Keratinocyte (primary cell): ENCODE measurements at regions not wholly inside any gene's neighbourhood (a gene's known extent, or its start where the extent isn't known, plus 50 kb on each side); places are given as distances from the start of the nearest gene placed in this dataset.

Source experiments
- EZH2 ChIP-seq: IDR thresholded peaks from one replicate; pipeline ENCODE4 v1.6.1; 2012; ENCODE audit warnings: inconsistent platforms, mild to moderate bottlenecking, low read length, moderate library complexity
- TF ChIP-seq, protein P1 (sequence below), 3 experiments: IDR thresholded peaks in 1 of 3; conservative IDR thresholded peaks in 1 of 3; optimal IDR thresholded peaks in 1 of 3; 2 replicates in 2 of 3; 3 replicates in 1 of 3; pipeline versions ENCODE3 to v1.5.1; 2011; ENCODE audit warnings: low read length in 3 of 3, mild to moderate bottlenecking in 3 of 3, moderate library complexity in 2 of 3, control low read depth in 1 of 3, inconsistent platforms in 1 of 3; ENCODE audit not compliant: insufficient read depth in 2 of 3; ENCODE audit errors: extremely low read depth in 1 of 3

DNA sequence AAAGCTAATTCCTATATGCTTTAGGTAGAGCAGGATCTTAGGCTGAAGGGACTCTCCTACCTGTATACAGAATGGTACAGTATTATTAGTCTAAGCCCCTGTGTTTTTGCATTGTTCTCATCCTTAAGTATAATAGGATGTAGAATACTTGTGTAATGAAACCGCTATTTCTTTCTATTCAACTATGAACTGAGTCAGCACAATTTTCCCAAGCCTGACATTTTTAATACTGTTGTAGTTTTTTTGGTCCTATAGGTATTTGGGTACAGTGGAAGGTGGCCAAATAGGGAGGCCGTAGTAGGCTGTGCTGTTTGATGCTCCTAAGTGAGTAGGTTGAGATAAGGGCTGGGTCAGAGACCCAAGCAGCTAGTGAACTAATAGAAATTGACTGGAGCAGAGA, 205.1 kb downstream of the MACC1 start:
- TF ChIP-seq, protein P1, sequence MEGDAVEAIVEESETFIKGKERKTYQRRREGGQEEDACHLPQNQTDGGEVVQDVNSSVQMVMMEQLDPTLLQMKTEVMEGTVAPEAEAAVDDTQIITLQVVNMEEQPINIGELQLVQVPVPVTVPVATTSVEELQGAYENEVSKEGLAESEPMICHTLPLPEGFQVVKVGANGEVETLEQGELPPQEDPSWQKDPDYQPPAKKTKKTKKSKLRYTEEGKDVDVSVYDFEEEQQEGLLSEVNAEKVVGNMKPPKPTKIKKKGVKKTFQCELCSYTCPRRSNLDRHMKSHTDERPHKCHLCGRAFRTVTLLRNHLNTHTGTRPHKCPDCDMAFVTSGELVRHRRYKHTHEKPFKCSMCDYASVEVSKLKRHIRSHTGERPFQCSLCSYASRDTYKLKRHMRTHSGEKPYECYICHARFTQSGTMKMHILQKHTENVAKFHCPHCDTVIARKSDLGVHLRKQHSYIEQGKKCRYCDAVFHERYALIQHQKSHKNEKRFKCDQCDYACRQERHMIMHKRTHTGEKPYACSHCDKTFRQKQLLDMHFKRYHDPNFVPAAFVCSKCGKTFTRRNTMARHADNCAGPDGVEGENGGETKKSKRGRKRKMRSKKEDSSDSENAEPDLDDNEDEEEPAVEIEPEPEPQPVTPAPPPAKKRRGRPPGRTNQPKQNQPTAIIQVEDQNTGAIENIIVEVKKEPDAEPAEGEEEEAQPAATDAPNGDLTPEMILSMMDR (optimal IDR thresholded peaks at IDR 0.05 in 1 of 3, IDR thresholded peaks at IDR 0.05 in 1 of 3, conservative IDR thresholded peaks at IDR 0.05 in 1 of 3; ENCODE audit: extremely low read depth in 1 of 3, insufficient read depth in 2 of 3, low read length in 3 of 3): no peak
- TF ChIP-seq EZH2: no peak
